OCI-LY7 (cell line): ENCODE measurements at regions not wholly inside any gene's neighbourhood (a gene's known extent, or its start where the extent isn't known, plus 50 kb on each side); places are given as distances from the start of the nearest gene placed in this dataset.

Experiments
- EZH2phosphoT487 ChIP-seq: fragments of 200-600 bp; sonication (generic); IDR thresholded peaks from 2 replicates; pipeline ENCODE4 v1.6.1; 2018; ENCODE audit warnings: low read depth, borderline replicate concordance, mild to moderate bottlenecking, mixed run types, antibody characterized with exemption, low read length, moderate library complexity, mixed read lengths
- TF ChIP-seq, protein P1 (sequence below): fragments of 200-600 bp; sonication (generic); conservative IDR thresholded peaks from 2 replicates; pipeline ENCODE4 v1.5.1; 2014; ENCODE audit warnings: mild to moderate bottlenecking, antibody characterized with exemption, low read length, moderate library complexity, mixed read lengths

DNA sequence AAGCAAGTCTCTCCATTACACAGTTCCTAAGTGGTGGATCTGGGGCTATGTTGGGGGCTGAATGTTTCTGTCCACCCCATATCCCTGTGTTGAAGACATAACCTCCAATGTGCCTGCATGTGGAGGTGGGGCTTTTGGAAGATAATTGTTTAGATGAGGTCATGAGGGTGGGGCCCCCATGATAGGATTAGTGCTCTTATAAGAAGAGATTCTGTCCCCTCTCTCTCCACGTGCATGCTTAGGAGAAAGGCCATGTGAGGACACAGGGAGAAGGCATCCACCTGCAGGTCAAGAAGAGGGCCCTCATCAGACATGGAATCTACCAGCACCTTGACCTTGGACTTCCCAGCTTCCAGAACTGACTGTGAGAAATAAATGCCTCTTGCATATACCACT lies 231.0 kb upstream of the CHRNA7 start:
- TF ChIP-seq, protein P1, sequence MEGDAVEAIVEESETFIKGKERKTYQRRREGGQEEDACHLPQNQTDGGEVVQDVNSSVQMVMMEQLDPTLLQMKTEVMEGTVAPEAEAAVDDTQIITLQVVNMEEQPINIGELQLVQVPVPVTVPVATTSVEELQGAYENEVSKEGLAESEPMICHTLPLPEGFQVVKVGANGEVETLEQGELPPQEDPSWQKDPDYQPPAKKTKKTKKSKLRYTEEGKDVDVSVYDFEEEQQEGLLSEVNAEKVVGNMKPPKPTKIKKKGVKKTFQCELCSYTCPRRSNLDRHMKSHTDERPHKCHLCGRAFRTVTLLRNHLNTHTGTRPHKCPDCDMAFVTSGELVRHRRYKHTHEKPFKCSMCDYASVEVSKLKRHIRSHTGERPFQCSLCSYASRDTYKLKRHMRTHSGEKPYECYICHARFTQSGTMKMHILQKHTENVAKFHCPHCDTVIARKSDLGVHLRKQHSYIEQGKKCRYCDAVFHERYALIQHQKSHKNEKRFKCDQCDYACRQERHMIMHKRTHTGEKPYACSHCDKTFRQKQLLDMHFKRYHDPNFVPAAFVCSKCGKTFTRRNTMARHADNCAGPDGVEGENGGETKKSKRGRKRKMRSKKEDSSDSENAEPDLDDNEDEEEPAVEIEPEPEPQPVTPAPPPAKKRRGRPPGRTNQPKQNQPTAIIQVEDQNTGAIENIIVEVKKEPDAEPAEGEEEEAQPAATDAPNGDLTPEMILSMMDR = no peak
- no peak for TF ChIP-seq EZH2phosphoT487
